NCI-H82 (cell line): ENCODE measurements at regions not wholly inside any gene's neighbourhood (a gene's known extent, or its start where the extent isn't known, plus 50 kb on each side); places are given as distances from the start of the nearest gene placed in this dataset.
"Not testable (repeated sequence)": the region's sequence is repeated elsewhere in the genome, so short reads cannot be mapped to it uniquely, and the experiment has no call there.

Experiments
- DNase-seq: peaks from one replicate; lab custom pipeline; 2025; lab: John Stamatoyannopoulos, UW

- no peak for DNase-seq
Observed at GRCh38 chr14:48714366-48714765, 871.8 kb downstream of the RPS29 start.

- no peak for DNase-seq
Observed at GRCh38 chr14:48710133-48710532, 876.0 kb downstream of the RPS29 start.

- no peak for DNase-seq
Observed at GRCh38 chr14:48709277-48709785, 876.8 kb downstream of the RPS29 start.

GRCh38 chr14:48704639-48705038 is 881.5 kb downstream of the RPS29 start:
- DNase-seq, result no peak

- DNase-seq, result no peak
Observed at GRCh38 chr14:48703728-48704467, 882.3 kb downstream of the RPS29 start.

- not testable (repeated sequence) for DNase-seq
Observed at GRCh38 chr14:48697362-48697761, 888.8 kb downstream of the RPS29 start.

GRCh38 chr14:48693793-48694192 is 892.4 kb downstream of the RPS29 start:
- DNase-seq, result no peak

GRCh38 chr14:48690349-48690748 is 895.8 kb downstream of the RPS29 start:
- peak; percentile 54 for DNase-seq

GRCh38 chr14:48686650-48687049 is 899.5 kb downstream of the RPS29 start:
- no peak for DNase-seq

- DNase-seq, result no peak
Observed at GRCh38 chr14:48672506-48672905, 913.7 kb downstream of the RPS29 start.

- DNase-seq, result no peak
Observed at GRCh38 chr14:48670939-48671338, 915.2 kb downstream of the RPS29 start.

- DNase-seq, result no peak
Observed at GRCh38 chr14:48665077-48665784, 920.9 kb downstream of the RPS29 start.

- DNase-seq, result no peak
Observed at GRCh38 chr14:48643241-48643640, 942.9 kb downstream of the RPS29 start.

GRCh38 chr14:48628870-48629269 is 953.5 kb upstream of the MDGA2 start:
- no peak for DNase-seq

- no peak for DNase-seq
Observed at GRCh38 chr14:48622980-48623379, 947.6 kb upstream of the MDGA2 start.

GRCh38 chr14:48618057-48618456 is 942.7 kb upstream of the MDGA2 start:
- DNase-seq, result no peak

GRCh38 chr14:48616931-48617330 is 941.5 kb upstream of the MDGA2 start:
- no peak for DNase-seq

- no peak for DNase-seq
Observed at GRCh38 chr14:48615618-48616017, 940.2 kb upstream of the MDGA2 start.

GRCh38 chr14:48614003-48614402 is 938.6 kb upstream of the MDGA2 start:
- DNase-seq, result no peak

GRCh38 chr14:48606960-48607359 is 931.6 kb upstream of the MDGA2 start:
- DNase-seq, result not testable (repeated sequence)

GRCh38 chr14:48598458-48598857 is 923.1 kb upstream of the MDGA2 start:
- DNase-seq, result peak; percentile 71

- no peak for DNase-seq
Observed at GRCh38 chr14:48586099-48586498, 910.7 kb upstream of the MDGA2 start.

GRCh38 chr14:48584031-48584430 is 908.6 kb upstream of the MDGA2 start:
- no peak for DNase-seq
